GM23338 (cell line): ENCODE measurements at regions not wholly inside any gene's neighbourhood (a gene's known extent, or its start where the extent isn't known, plus 50 kb on each side); places are given as distances from the start of the nearest gene placed in this dataset.

Experiments used
- ATAC-seq: fragments of 200-7000 bp; cut with Tn5 transposase; 3 replicates; pipeline ENCODE4 v1.9.1; 2020
- DNase-seq: peaks from one replicate; pipeline ENCODE4 v3.0.0-alpha.2; 2015; ENCODE audit warnings: low spot score
- H2AFZ ChIP-seq: fragments of 200-600 bp; sonication (generic); 2 replicates; pipeline ENCODE4 v1.8.0; 2016; ENCODE audit warnings: antibody characterized with exemption, mild to moderate bottlenecking, moderate library complexity
- H3F3A ChIP-seq: fragments of 200-600 bp; sonication (generic); replicated peaks from 2 replicates; pipeline ENCODE4 v1.8.0; 2017; ENCODE audit warnings: antibody characterized with exemption, mixed run types, low read depth
- H3K27ac ChIP-seq: fragments of 200-600 bp; sonication (generic); 2 replicates; pipeline ENCODE4 v1.6.1; 2016; ENCODE audit warnings: low read depth
- H3K27me3 ChIP-seq: fragments of 200-600 bp; sonication (generic); 2 replicates; pipeline ENCODE4 v1.8.0; 2016; ENCODE audit warnings: mild to moderate bottlenecking, mixed run types, moderate library complexity; ENCODE audit not compliant: insufficient read depth
- H3K36me3 ChIP-seq: fragments of 200-600 bp; sonication (generic); 2 replicates; pipeline ENCODE4 v1.8.0; 2016; ENCODE audit warnings: mild to moderate bottlenecking; ENCODE audit not compliant: insufficient read depth
- H3K4me1 ChIP-seq: fragments of 200-600 bp; sonication (generic); 2 replicates; pipeline ENCODE4 v1.8.0; 2016; ENCODE audit warnings: mild to moderate bottlenecking, moderate library complexity; ENCODE audit not compliant: insufficient read depth
- H3K4me2 ChIP-seq: fragments of 200-600 bp; sonication (generic); 2 replicates; pipeline ENCODE4 v1.7.1; 2017; ENCODE audit warnings: mixed run types
- H3K4me3 ChIP-seq: fragments of 200-600 bp; sonication (generic); 2 replicates; pipeline ENCODE4 v1.6.1; 2016; ENCODE audit warnings: mixed run types
- H3K79me2 ChIP-seq: fragments of 200-600 bp; sonication (generic); replicated peaks from 2 replicates; pipeline ENCODE4 v1.8.0; 2017; ENCODE audit warnings: mild to moderate bottlenecking; ENCODE audit not compliant: insufficient read depth
- H3K9me2 ChIP-seq: fragments of 200-600 bp; sonication (generic); 2 replicates; pipeline ENCODE4 v1.8.0; 2017; ENCODE audit not compliant: insufficient read depth
- H4K20me1 ChIP-seq: fragments of 200-600 bp; sonication (generic); replicated peaks from 2 replicates; pipeline ENCODE4 v1.8.0; 2017; ENCODE audit warnings: mild to moderate bottlenecking; ENCODE audit not compliant: insufficient read depth
- H3K27ac Mint-ChIP-seq: 2 replicates; pipeline ENCODE4 v1.8.0; 2020; ENCODE audit warnings: inconsistent platforms, mild to moderate bottlenecking, moderate library complexity, mixed read lengths
- H3K27me3 Mint-ChIP-seq: 3 replicates; pipeline ENCODE4 v1.8.0; 2022; ENCODE audit warnings: low read depth, mild to moderate bottlenecking, moderate library complexity, mixed read lengths, inconsistent platforms; ENCODE audit not compliant: insufficient read depth, poor library complexity
- H3K36me3 Mint-ChIP-seq: 3 replicates; pipeline ENCODE4 v1.8.0; 2021; ENCODE audit warnings: low read depth, mild to moderate bottlenecking, inconsistent platforms, moderate library complexity, mixed read lengths
- H3K4me1 Mint-ChIP-seq: 3 replicates; pipeline ENCODE4 v1.8.0; 2020; ENCODE audit warnings: mild to moderate bottlenecking, inconsistent platforms, mixed read lengths
- H3K4me3 Mint-ChIP-seq: 3 replicates; pipeline ENCODE4 v1.8.0; 2021; ENCODE audit warnings: moderate library complexity, mild to moderate bottlenecking, inconsistent platforms, mixed read lengths
- H3K9me3 Mint-ChIP-seq: 3 replicates; pipeline ENCODE4 v1.8.0; 2020; ENCODE audit warnings: moderate library complexity, mild to moderate bottlenecking, inconsistent platforms, mixed read lengths
- CREB1 ChIP-seq: fragments of 250-450 bp; sonication (Bioruptor Pico); IDR thresholded peaks from 2 replicates; pipeline ENCODE4 v1.5.0; 2020; ENCODE audit warnings: low read depth, mild to moderate bottlenecking, moderate library complexity
- EZH2 ChIP-seq: fragments of 200-600 bp; sonication (generic); IDR thresholded peaks from one replicate; pipeline ENCODE4 v1.8.0; 2017; ENCODE audit warnings: antibody characterized with exemption, mild to moderate bottlenecking, low read depth; ENCODE audit not compliant: unreplicated experiment
- EZH2phosphoT487 ChIP-seq: fragments of 200-600 bp; sonication (generic); IDR thresholded peaks from one replicate; pipeline ENCODE4 v1.8.1; 2018; ENCODE audit warnings: antibody characterized with exemption; ENCODE audit not compliant: unreplicated experiment
- JUNB ChIP-seq: IDR thresholded peaks from one replicate; pipeline ENCODE4 v1.6.1; 2016; ENCODE audit warnings: antibody characterized with exemption; ENCODE audit not compliant: unreplicated experiment
- NANOG ChIP-seq: IDR thresholded peaks from 2 replicates; pipeline ENCODE4 v1.6.1; 2016; ENCODE audit warnings: antibody characterized with exemption, borderline replicate concordance
- POLR2AphosphoS5 ChIP-seq: IDR thresholded peaks from 2 replicates; pipeline ENCODE4 v1.6.1; 2016; ENCODE audit warnings: antibody characterized with exemption, low read depth
- STAT1 ChIP-seq: IDR thresholded peaks from one replicate; pipeline ENCODE4 v1.6.1; 2016; ENCODE audit warnings: antibody characterized with exemption; ENCODE audit not compliant: unreplicated experiment
- ZNF114 ChIP-seq: fragments of 250-450 bp; sonication (Bioruptor Pico); IDR thresholded peaks from 2 replicates; pipeline ENCODE4 v1.5.0; 2020; ENCODE audit warnings: mild to moderate bottlenecking, moderate library complexity
- ZNF331 ChIP-seq: fragments of 250-450 bp; sonication (Bioruptor Pico); IDR thresholded peaks from 2 replicates; pipeline ENCODE4 v1.5.0; 2020; ENCODE audit warnings: low read depth, mild to moderate bottlenecking, moderate library complexity
- ZNF462 ChIP-seq: fragments of 250-450 bp; sonication (Bioruptor Pico); IDR thresholded peaks from 2 replicates; pipeline ENCODE4 v1.5.0; 2020; ENCODE audit warnings: mild to moderate bottlenecking, moderate library complexity
- TF ChIP-seq, protein P1 (sequence below): IDR thresholded peaks from one replicate; pipeline ENCODE4 v1.6.1; 2018; ENCODE audit warnings: antibody characterized with exemption; ENCODE audit not compliant: unreplicated experiment
- TF ChIP-seq, protein P2 (sequence below): IDR thresholded peaks from 2 replicates; pipeline ENCODE4 v1.6.1; 2016; ENCODE audit warnings: antibody characterized with exemption
- TF ChIP-seq, protein P3 (sequence below), 2 experiments: fragments of 200-600 bp in 1 of 2; sonication (generic) in 1 of 2; conservative IDR thresholded peaks; 2 replicates each; pipeline versions ENCODE4 v1.5.1 to v1.6.1; 2016 to 2017; ENCODE audit warnings: antibody characterized with exemption in 2 of 2, low read depth in 2 of 2, mild to moderate bottlenecking in 2 of 2, moderate library complexity in 1 of 2

DNA sequence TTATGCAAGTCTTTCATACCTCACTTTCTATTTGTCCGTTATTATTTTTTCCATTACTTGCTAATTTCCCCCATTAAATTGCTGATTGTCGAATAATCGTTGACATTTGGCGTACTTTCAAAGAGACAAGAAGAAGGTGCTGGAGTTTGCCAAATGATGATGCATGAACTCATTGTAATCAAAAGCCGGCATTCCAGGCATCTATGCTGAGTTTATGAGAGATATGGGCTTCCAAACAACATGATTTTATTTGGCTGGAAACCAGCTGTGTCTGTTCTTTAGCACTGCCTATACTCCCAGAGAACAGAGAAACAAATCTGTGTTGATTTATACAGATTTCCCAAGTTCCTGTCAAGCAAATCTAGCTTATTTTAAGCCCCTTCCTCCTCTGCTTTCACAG is 80.8 kb upstream of the RPS6KA3 start:
- no peaks in the 10 kb centered on the region; the same call in 2 of the 3 replicates for H3K9me3 Mint-ChIP-seq
- ATAC-seq (no peak), DNase-seq (no peak)
- no peak overlapping the region for H3K4me3 Mint-ChIP-seq
- H3K36me3 ChIP-seq: no peaks in the 10 kb centered on the region
- H3K4me1 ChIP-seq: no peaks in the 10 kb centered on the region
- H2AFZ ChIP-seq: no peak overlapping the region
- no peak overlapping the region for H3K27ac Mint-ChIP-seq
- no peak overlapping the region for H3K4me2 ChIP-seq
- no peaks in the 10 kb centered on the region for H3K79me2 ChIP-seq
- no peaks in the 10 kb centered on the region for H3K27me3 Mint-ChIP-seq
- no peak overlapping the region for H3K4me3 ChIP-seq
- H3K4me1 Mint-ChIP-seq: no peaks in the 10 kb centered on the region
- no peaks in the 10 kb centered on the region for H3K36me3 Mint-ChIP-seq
- H3K27ac ChIP-seq: no peak overlapping the region
- TF ChIP-seq, protein P1, sequence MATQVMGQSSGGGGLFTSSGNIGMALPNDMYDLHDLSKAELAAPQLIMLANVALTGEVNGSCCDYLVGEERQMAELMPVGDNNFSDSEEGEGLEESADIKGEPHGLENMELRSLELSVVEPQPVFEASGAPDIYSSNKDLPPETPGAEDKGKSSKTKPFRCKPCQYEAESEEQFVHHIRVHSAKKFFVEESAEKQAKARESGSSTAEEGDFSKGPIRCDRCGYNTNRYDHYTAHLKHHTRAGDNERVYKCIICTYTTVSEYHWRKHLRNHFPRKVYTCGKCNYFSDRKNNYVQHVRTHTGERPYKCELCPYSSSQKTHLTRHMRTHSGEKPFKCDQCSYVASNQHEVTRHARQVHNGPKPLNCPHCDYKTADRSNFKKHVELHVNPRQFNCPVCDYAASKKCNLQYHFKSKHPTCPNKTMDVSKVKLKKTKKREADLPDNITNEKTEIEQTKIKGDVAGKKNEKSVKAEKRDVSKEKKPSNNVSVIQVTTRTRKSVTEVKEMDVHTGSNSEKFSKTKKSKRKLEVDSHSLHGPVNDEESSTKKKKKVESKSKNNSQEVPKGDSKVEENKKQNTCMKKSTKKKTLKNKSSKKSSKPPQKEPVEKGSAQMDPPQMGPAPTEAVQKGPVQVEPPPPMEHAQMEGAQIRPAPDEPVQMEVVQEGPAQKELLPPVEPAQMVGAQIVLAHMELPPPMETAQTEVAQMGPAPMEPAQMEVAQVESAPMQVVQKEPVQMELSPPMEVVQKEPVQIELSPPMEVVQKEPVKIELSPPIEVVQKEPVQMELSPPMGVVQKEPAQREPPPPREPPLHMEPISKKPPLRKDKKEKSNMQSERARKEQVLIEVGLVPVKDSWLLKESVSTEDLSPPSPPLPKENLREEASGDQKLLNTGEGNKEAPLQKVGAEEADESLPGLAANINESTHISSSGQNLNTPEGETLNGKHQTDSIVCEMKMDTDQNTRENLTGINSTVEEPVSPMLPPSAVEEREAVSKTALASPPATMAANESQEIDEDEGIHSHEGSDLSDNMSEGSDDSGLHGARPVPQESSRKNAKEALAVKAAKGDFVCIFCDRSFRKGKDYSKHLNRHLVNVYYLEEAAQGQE: no peak
- TF ChIP-seq, protein P2, sequence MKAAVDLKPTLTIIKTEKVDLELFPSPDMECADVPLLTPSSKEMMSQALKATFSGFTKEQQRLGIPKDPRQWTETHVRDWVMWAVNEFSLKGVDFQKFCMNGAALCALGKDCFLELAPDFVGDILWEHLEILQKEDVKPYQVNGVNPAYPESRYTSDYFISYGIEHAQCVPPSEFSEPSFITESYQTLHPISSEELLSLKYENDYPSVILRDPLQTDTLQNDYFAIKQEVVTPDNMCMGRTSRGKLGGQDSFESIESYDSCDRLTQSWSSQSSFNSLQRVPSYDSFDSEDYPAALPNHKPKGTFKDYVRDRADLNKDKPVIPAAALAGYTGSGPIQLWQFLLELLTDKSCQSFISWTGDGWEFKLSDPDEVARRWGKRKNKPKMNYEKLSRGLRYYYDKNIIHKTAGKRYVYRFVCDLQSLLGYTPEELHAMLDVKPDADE: no peak
- TF ChIP-seq CREB1 (CRISPR knock-in tag) (no peak), STAT1 (no peak), ZNF114 (CRISPR knock-in tag) (no peak), EZH2 (no peak), ZNF462 (CRISPR knock-in tag) (no peak), EZH2phosphoT487 (no peak), JUNB (no peak), POLR2AphosphoS5 (no peak), NANOG (no peak), ZNF331 (CRISPR knock-in tag) (no peak)
- TF ChIP-seq, protein P3, sequence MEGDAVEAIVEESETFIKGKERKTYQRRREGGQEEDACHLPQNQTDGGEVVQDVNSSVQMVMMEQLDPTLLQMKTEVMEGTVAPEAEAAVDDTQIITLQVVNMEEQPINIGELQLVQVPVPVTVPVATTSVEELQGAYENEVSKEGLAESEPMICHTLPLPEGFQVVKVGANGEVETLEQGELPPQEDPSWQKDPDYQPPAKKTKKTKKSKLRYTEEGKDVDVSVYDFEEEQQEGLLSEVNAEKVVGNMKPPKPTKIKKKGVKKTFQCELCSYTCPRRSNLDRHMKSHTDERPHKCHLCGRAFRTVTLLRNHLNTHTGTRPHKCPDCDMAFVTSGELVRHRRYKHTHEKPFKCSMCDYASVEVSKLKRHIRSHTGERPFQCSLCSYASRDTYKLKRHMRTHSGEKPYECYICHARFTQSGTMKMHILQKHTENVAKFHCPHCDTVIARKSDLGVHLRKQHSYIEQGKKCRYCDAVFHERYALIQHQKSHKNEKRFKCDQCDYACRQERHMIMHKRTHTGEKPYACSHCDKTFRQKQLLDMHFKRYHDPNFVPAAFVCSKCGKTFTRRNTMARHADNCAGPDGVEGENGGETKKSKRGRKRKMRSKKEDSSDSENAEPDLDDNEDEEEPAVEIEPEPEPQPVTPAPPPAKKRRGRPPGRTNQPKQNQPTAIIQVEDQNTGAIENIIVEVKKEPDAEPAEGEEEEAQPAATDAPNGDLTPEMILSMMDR (conservative IDR thresholded peaks at IDR 0.05; ENCODE audit: low read depth in 2 of 2): no peak
- no peaks in the 10 kb centered on the region for H3K9me2 ChIP-seq
- H3F3A ChIP-seq: no peaks in the 10 kb centered on the region
- H3K27me3 ChIP-seq: no peaks in the 10 kb centered on the region
- H4K20me1 ChIP-seq: no peaks in the 10 kb centered on the region
